Stomach smooth muscle (tissue), 2 donors: ENCODE measurements at regions not wholly inside any gene's neighbourhood (a gene's known extent, or its start where the extent isn't known, plus 50 kb on each side); places are given as distances from the start of the nearest gene placed in this dataset.

Experiments
- H3K27ac ChIP-seq: one replicate; pipeline ENCODE4 v1.7.0; 2013; ENCODE audit warnings: mild to moderate bottlenecking, low read length, inconsistent platforms
- H3K27me3 ChIP-seq, 2 donors: one replicate each; pipeline ENCODE4 v1.7.0; 2013; ENCODE audit warnings: low read length in 2 of 2; ENCODE audit not compliant: insufficient read depth in 2 of 2, control insufficient read depth in 1 of 2
- H3K36me3 ChIP-seq, 2 donors: one replicate each; pipeline ENCODE4 v1.7.0; 2013; ENCODE audit warnings: low read length in 2 of 2; ENCODE audit not compliant: control insufficient read depth in 2 of 2, insufficient read depth in 2 of 2
- H3K4me1 ChIP-seq: one replicate; pipeline ENCODE4 v1.7.0; 2013; ENCODE audit warnings: low read length; ENCODE audit not compliant: control insufficient read depth, insufficient read depth
- H3K4me3 ChIP-seq, 2 donors: one replicate each; pipeline ENCODE4 v1.7.0; 2013; ENCODE audit warnings: low read length in 2 of 2
- H3K9ac ChIP-seq, 2 donors: one replicate each; pipeline ENCODE4 v1.7.0; 2013; ENCODE audit warnings: low read length in 2 of 2, mild to moderate bottlenecking in 1 of 2
- H3K9me3 ChIP-seq, 2 donors: one replicate each; pipeline ENCODE4 v1.7.0; 2013; ENCODE audit warnings: low read length in 2 of 2; ENCODE audit not compliant: control insufficient read depth in 2 of 2
- donor health status: healthy.
- donor health status: Pancreatic carcinoma.

GRCh38 chr5:155282503-155283107 lies 269.1 kb downstream of the KIF4B start:
- H3K27me3 ChIP-seq, result peaks cover 0 to 2% of the 10 kb centered on the region in 2 donors
- no peak overlapping the region for H3K27ac ChIP-seq
- no peaks in the 10 kb centered on the region for H3K4me1 ChIP-seq
- H3K36me3 ChIP-seq, result no peaks in the 10 kb centered on the region
- H3K9ac ChIP-seq, result no peak overlapping the region
- no peaks in the 10 kb centered on the region for H3K9me3 ChIP-seq
- no peak overlapping the region for H3K4me3 ChIP-seq

- no peak overlapping the region for H3K4me3 ChIP-seq
- H3K36me3 ChIP-seq, result no peaks in the 10 kb centered on the region
- H3K27ac ChIP-seq, result no peak overlapping the region
- no peaks in the 10 kb centered on the region for H3K4me1 ChIP-seq
- no peaks in the 10 kb centered on the region for H3K9me3 ChIP-seq
- H3K27me3 ChIP-seq, result peaks cover 0 to 2% of the 10 kb centered on the region in 2 donors
- no peak overlapping the region for H3K9ac ChIP-seq
These were observed 272.2 kb downstream of the KIF4B start for GRCh38 chr5:155285706-155286105.

GRCh38 chr5:155290937-155291336 lies 277.4 kb downstream of the KIF4B start:
- Histone ChIP-seq H3K9me3 (no peaks in the 10 kb centered on the region), H3K27me3 (no peaks in the 10 kb centered on the region), H3K4me3 (no peak overlapping the region), H3K36me3 (no peaks in the 10 kb centered on the region), H3K27ac (no peak overlapping the region), H3K4me1 (no peaks in the 10 kb centered on the region), H3K9ac (no peak overlapping the region)

- Histone ChIP-seq H3K27ac (no peak overlapping the region), H3K9ac (no peak overlapping the region), H3K36me3 (no peaks in the 10 kb centered on the region), H3K4me3 (no peak overlapping the region), H3K4me1 (no peaks in the 10 kb centered on the region), H3K9me3 (no peaks in the 10 kb centered on the region), H3K27me3 (no peaks in the 10 kb centered on the region)
These were observed 280.1 kb downstream of the KIF4B start for GRCh38 chr5:155293605-155294178.

- Histone ChIP-seq H3K27me3 (no peaks in the 10 kb centered on the region), H3K9me3 (no peaks in the 10 kb centered on the region), H3K27ac (no peak overlapping the region)
These were observed 281.6 kb downstream of the KIF4B start for GRCh38 chr5:155295111-155295510.

GRCh38 chr5:155299386-155300005 lies 285.9 kb downstream of the KIF4B start:
- Histone ChIP-seq H3K9me3 (no peaks in the 10 kb centered on the region), H3K27me3 (no peaks in the 10 kb centered on the region), H3K27ac (no peak overlapping the region)

More at GRCh38 chr5:155295111-155295510, 281.6 kb downstream of the KIF4B start:
- Histone ChIP-seq H3K4me3 (no peak overlapping the region), H3K9ac (no peak overlapping the region), H3K4me1 (no peaks in the 10 kb centered on the region), H3K36me3 (no peaks in the 10 kb centered on the region)

GRCh38 chr5:155303120-155303519 lies 289.6 kb downstream of the KIF4B start:
- H3K27ac ChIP-seq, result no peak overlapping the region
- no peak overlapping the region for H3K4me3 ChIP-seq
- H3K9ac ChIP-seq, result no peak overlapping the region
- no peaks in the 10 kb centered on the region for H3K4me1 ChIP-seq
- H3K9me3 ChIP-seq, result no peaks in the 10 kb centered on the region
- H3K27me3 ChIP-seq, result no peaks in the 10 kb centered on the region
- H3K36me3 ChIP-seq, result no peaks in the 10 kb centered on the region

More at GRCh38 chr5:155299386-155300005, 285.9 kb downstream of the KIF4B start:
- no peaks in the 10 kb centered on the region for H3K36me3 ChIP-seq
- H3K9ac ChIP-seq, result no peak overlapping the region
- H3K4me1 ChIP-seq, result no peaks in the 10 kb centered on the region
- no peak overlapping the region for H3K4me3 ChIP-seq

- H3K9ac ChIP-seq, result no peak overlapping the region
- H3K27me3 ChIP-seq, result no peaks in the 10 kb centered on the region
- no peaks in the 10 kb centered on the region for H3K4me1 ChIP-seq
- H3K4me3 ChIP-seq, result no peak overlapping the region
- H3K36me3 ChIP-seq, result no peaks in the 10 kb centered on the region
- H3K27ac ChIP-seq, result no peak overlapping the region
- no peaks in the 10 kb centered on the region for H3K9me3 ChIP-seq
These were observed 293.7 kb downstream of the KIF4B start for GRCh38 chr5:155307229-155307628.

GRCh38 chr5:155308289-155308688 lies 294.7 kb downstream of the KIF4B start:
- Histone ChIP-seq H3K9ac (no peak overlapping the region), H3K4me1 (no peaks in the 10 kb centered on the region), H3K36me3 (no peaks in the 10 kb centered on the region), H3K4me3 (no peak overlapping the region), H3K27me3 (no peaks in the 10 kb centered on the region), H3K27ac (no peak overlapping the region), H3K9me3 (no peaks in the 10 kb centered on the region)

- Histone ChIP-seq H3K4me3 (no peak overlapping the region), H3K4me1 (no peaks in the 10 kb centered on the region), H3K36me3 (no peaks in the 10 kb centered on the region), H3K9ac (no peak overlapping the region), H3K27me3 (no peaks in the 10 kb centered on the region), H3K9me3 (no peaks in the 10 kb centered on the region), H3K27ac (no peak overlapping the region)
These were observed 295.6 kb downstream of the KIF4B start for GRCh38 chr5:155309021-155309746.
